Umbilical cord (tissue), 1 donor: ENCODE measurements at regions not wholly inside any gene's neighbourhood (a gene's known extent, or its start where the extent isn't known, plus 50 kb on each side); places are given as distances from the start of the nearest gene placed in this dataset.
"Not testable (repeated sequence)": the region's sequence is repeated elsewhere in the genome, so short reads cannot be mapped to it uniquely, and the experiment has no call there.

Experiments used
- DNase-seq: peaks from one replicate; pipeline ENCODE4 v3.0.0-alpha.2; 2015; ENCODE audit warnings: low spot score

- DNase-seq = no peak
Measured at GRCh38 chr5:7078101-7078500, 317.8 kb upstream of the ADCY2 start.

- DNase-seq = no peak
Measured at GRCh38 chr5:7078901-7079300, 317.0 kb upstream of the ADCY2 start.

GRCh38 chr5:7080501-7080900 is 315.4 kb upstream of the ADCY2 start:
- DNase-seq = no peak

GRCh38 chr5:7087719-7088297 is 308.1 kb upstream of the ADCY2 start:
- no peak for DNase-seq

- no peak for DNase-seq
Measured at GRCh38 chr5:7088849-7089248, 307.1 kb upstream of the ADCY2 start.

- no peak for DNase-seq
Measured at GRCh38 chr5:7094626-7095025, 301.3 kb upstream of the ADCY2 start.

GRCh38 chr5:7096294-7096693 is 299.6 kb upstream of the ADCY2 start:
- DNase-seq = no peak

GRCh38 chr5:7105358-7105757 is 290.6 kb upstream of the ADCY2 start:
- no peak for DNase-seq

- DNase-seq = no peak
Measured at GRCh38 chr5:7117961-7118360, 278.0 kb upstream of the ADCY2 start.

GRCh38 chr5:7131680-7132079 is 264.3 kb upstream of the ADCY2 start:
- no peak for DNase-seq

- no peak for DNase-seq
Measured at GRCh38 chr5:7146886-7147285, 249.1 kb upstream of the ADCY2 start.

GRCh38 chr5:7157083-7157482 is 238.9 kb upstream of the ADCY2 start:
- no peak for DNase-seq

- no peak for DNase-seq
Measured at GRCh38 chr5:7169240-7169878, 226.6 kb upstream of the ADCY2 start.

- DNase-seq = not testable (repeated sequence)
Measured at GRCh38 chr5:7170785-7171184, 225.2 kb upstream of the ADCY2 start.

GRCh38 chr5:7179364-7179763 is 216.6 kb upstream of the ADCY2 start:
- DNase-seq = no peak

- no peak for DNase-seq
Measured at GRCh38 chr5:7181841-7182240, 214.1 kb upstream of the ADCY2 start.

- no peak for DNase-seq
Measured at GRCh38 chr5:7185742-7186141, 210.2 kb upstream of the ADCY2 start.

- no peak for DNase-seq
Measured at GRCh38 chr5:7186818-7187217, 209.1 kb upstream of the ADCY2 start.

- DNase-seq = peak; percentile 73
Measured at GRCh38 chr5:7190712-7191250, 205.2 kb upstream of the ADCY2 start.

GRCh38 chr5:7192016-7192415 is 203.9 kb upstream of the ADCY2 start:
- DNase-seq = no peak

- DNase-seq = no peak
Measured at GRCh38 chr5:7202846-7203245, 193.1 kb upstream of the ADCY2 start.

- DNase-seq = no peak
Measured at GRCh38 chr5:7207979-7208378, 188.0 kb upstream of the ADCY2 start.

GRCh38 chr5:7208938-7209337 is 187.0 kb upstream of the ADCY2 start:
- no peak for DNase-seq

- DNase-seq = no peak
Measured at GRCh38 chr5:7209658-7210057, 186.3 kb upstream of the ADCY2 start.
